Neural progenitor cell (in vitro differentiated cells): ENCODE measurements at regions not wholly inside any gene's neighbourhood (a gene's known extent, or its start where the extent isn't known, plus 50 kb on each side); places are given as distances from the start of the nearest gene placed in this dataset.

Source experiments
- DNase-seq: peaks from one replicate; pipeline ENCODE4 v3.0.0-alpha.2; 2016; ENCODE audit warnings: low spot score
- H2AFZ ChIP-seq: fragments of 200-600 bp; sonication (generic); replicated peaks from 2 replicates; pipeline ENCODE4 v1.6.1; 2016; ENCODE audit warnings: antibody characterized with exemption
- H3F3A ChIP-seq: fragments of 200-600 bp; sonication (generic); 2 replicates; pipeline ENCODE4 v1.6.1; 2016; ENCODE audit warnings: antibody characterized with exemption, low read depth
- H3K27ac ChIP-seq: fragments of 200-600 bp; sonication (generic); 2 replicates; pipeline ENCODE4 v1.5.1; 2016; ENCODE audit warnings: mild to moderate bottlenecking
- H3K27me3 ChIP-seq: fragments of 200-600 bp; sonication (generic); 2 replicates; pipeline ENCODE4 v1.6.1; 2016; ENCODE audit warnings: mild to moderate bottlenecking, moderate library complexity
- H3K36me3 ChIP-seq: fragments of 200-600 bp; sonication (generic); 2 replicates; pipeline ENCODE4 v1.5.1; 2016
- H3K4me1 ChIP-seq: fragments of 200-600 bp; sonication (generic); 2 replicates; pipeline ENCODE4 v1.6.1; 2016; ENCODE audit warnings: mixed run types
- H3K4me2 ChIP-seq: fragments of 200-600 bp; sonication (generic); 2 replicates; pipeline ENCODE4 v1.6.1; 2016
- H3K4me3 ChIP-seq: fragments of 200-600 bp; sonication (generic); 2 replicates; pipeline ENCODE4 v1.5.1; 2016
- H3K79me2 ChIP-seq: fragments of 200-600 bp; sonication (generic); 2 replicates; pipeline ENCODE4 v1.6.1; 2016; ENCODE audit warnings: low read depth
- H3K9ac ChIP-seq: fragments of 200-600 bp; sonication (generic); 2 replicates; pipeline ENCODE4 v1.6.1; 2016
- H3K9me3 ChIP-seq: fragments of 200-600 bp; sonication (generic); 2 replicates; pipeline ENCODE4 v1.5.1; 2016; ENCODE audit warnings: low read depth
- H4K20me1 ChIP-seq: fragments of 200-600 bp; sonication (generic); 2 replicates; pipeline ENCODE4 v1.6.1; 2016; ENCODE audit warnings: low read depth
- H3K27ac Mint-ChIP-seq: 3 replicates; pipeline ENCODE4 v1.8.0; 2021; ENCODE audit warnings: mixed read lengths
- H3K27me3 Mint-ChIP-seq: 2 replicates; pipeline ENCODE4 v1.8.0; 2022; ENCODE audit warnings: low read depth, mild to moderate bottlenecking, inconsistent platforms, moderate library complexity, mixed read lengths; ENCODE audit not compliant: insufficient read depth
- H3K36me3 Mint-ChIP-seq: 3 replicates; pipeline ENCODE4 v1.8.0; 2021; ENCODE audit warnings: mixed read lengths
- H3K4me1 Mint-ChIP-seq: 3 replicates; pipeline ENCODE4 v1.8.0; 2021; ENCODE audit warnings: mixed read lengths
- H3K4me3 Mint-ChIP-seq: 3 replicates; pipeline ENCODE4 v1.8.0; 2021; ENCODE audit warnings: mild to moderate bottlenecking, moderate library complexity, mixed read lengths
- H3K9me3 Mint-ChIP-seq: 3 replicates; pipeline ENCODE4 v1.8.0; 2020; ENCODE audit warnings: mixed read lengths
- CTCF ChIP-seq: fragments of 200-600 bp; sonication (generic); IDR thresholded peaks from 2 replicates; pipeline ENCODE4 v1.5.1; 2017; ENCODE audit warnings: antibody characterized with exemption, mild to moderate bottlenecking
- EZH2 ChIP-seq: fragments of 200-600 bp; sonication (generic); IDR thresholded peaks from 2 replicates; pipeline ENCODE4 v1.6.1; 2017; ENCODE audit warnings: antibody characterized with exemption, mild to moderate bottlenecking, moderate library complexity
- EZH2phosphoT487 ChIP-seq: fragments of 200-600 bp; sonication (generic); IDR thresholded peaks from 2 replicates; pipeline ENCODE4 v1.6.1; 2017; ENCODE audit warnings: antibody characterized with exemption

- Histone ChIP-seq H3K36me3 (no peaks in the 10 kb centered on the region), H3F3A (no peaks in the 10 kb centered on the region), H3K4me2 (no peak overlapping the region), H4K20me1 (no peaks in the 10 kb centered on the region), H3K4me1 (no peaks in the 10 kb centered on the region), H3K4me3 (no peak overlapping the region), H3K27ac (no peak overlapping the region), H3K9ac (no peak overlapping the region), H3K79me2 (no peaks in the 10 kb centered on the region), H3K27me3 (no peaks in the 10 kb centered on the region), H3K9me3 (no peaks in the 10 kb centered on the region), H2AFZ (no peak overlapping the region)
- Mint-ChIP-seq H3K27ac (no peak overlapping the region), H3K27me3 (no peaks in the 10 kb centered on the region), H3K36me3 (no peaks in the 10 kb centered on the region), H3K4me3 (no peak overlapping the region), H3K4me1 (no peaks in the 10 kb centered on the region), H3K9me3 (peaks cover 1% of the 10 kb centered on the region)
- no peak for TF ChIP-seq EZH2
- no peak for TF ChIP-seq CTCF
- TF ChIP-seq EZH2phosphoT487: no peak
- no peak for DNase-seq
These were observed 50.6 kb upstream of the L3MBTL4 start for GRCh38 chr18:6465281-6465680.

DNA sequence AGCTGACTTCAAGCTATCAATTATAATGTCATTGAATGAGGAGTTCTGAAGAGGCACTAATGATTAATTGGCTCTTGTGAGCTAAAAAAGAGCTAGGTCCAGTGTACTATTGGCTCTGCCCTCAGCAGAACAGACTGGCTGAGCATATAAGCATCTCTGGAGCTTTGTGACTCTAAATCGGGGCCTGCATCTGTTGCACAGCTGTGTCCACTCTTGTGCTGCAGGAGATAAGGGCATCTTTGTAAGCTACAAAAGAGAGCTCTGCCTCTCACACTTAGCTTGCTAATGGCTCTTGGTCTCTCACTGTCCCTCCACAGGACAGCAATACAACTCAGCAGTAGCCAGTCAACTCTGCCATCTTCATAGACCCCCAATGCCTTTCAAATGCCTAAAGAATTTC is 61.5 kb upstream of the L3MBTL4 start:
- H3K27me3 Mint-ChIP-seq: no peaks in the 10 kb centered on the region
- DNase-seq: no peak
- Histone ChIP-seq H3K4me1 (no peaks in the 10 kb centered on the region), H3F3A (no peaks in the 10 kb centered on the region), H3K4me2 (no peak overlapping the region), H3K79me2 (no peaks in the 10 kb centered on the region), H3K4me3 (no peak overlapping the region), H3K27ac (no peak overlapping the region), H3K9ac (no peak overlapping the region), H4K20me1 (no peaks in the 10 kb centered on the region), H2AFZ (no peak overlapping the region), H3K9me3 (no peaks in the 10 kb centered on the region), H3K27me3 (no peaks in the 10 kb centered on the region), H3K36me3 (no peaks in the 10 kb centered on the region)
- TF ChIP-seq EZH2 (no peak), CTCF (no peak), EZH2phosphoT487 (no peak)
- H3K9me3 Mint-ChIP-seq: no peaks in the 10 kb centered on the region
- H3K36me3 Mint-ChIP-seq: no peaks in the 10 kb centered on the region
- H3K4me1 Mint-ChIP-seq: no peaks in the 10 kb centered on the region
- H3K4me3 Mint-ChIP-seq: no peak overlapping the region
- no peak overlapping the region for H3K27ac Mint-ChIP-seq

- H3K27me3 ChIP-seq: no peaks in the 10 kb centered on the region
- H3K79me2 ChIP-seq: no peaks in the 10 kb centered on the region
- Mint-ChIP-seq H3K4me1 (no peaks in the 10 kb centered on the region), H3K27ac (no peak overlapping the region), H3K36me3 (no peaks in the 10 kb centered on the region), H3K9me3 (no peaks in the 10 kb centered on the region), H3K4me3 (no peak overlapping the region), H3K27me3 (no peaks in the 10 kb centered on the region)
- H2AFZ ChIP-seq: no peak overlapping the region
- no peak overlapping the region for H3K9ac ChIP-seq
- H3K36me3 ChIP-seq: no peaks in the 10 kb centered on the region
- H3K4me3 ChIP-seq: no peak overlapping the region
- no peaks in the 10 kb centered on the region for H4K20me1 ChIP-seq
- no peaks in the 10 kb centered on the region for H3K4me1 ChIP-seq
- no peak for TF ChIP-seq CTCF
- TF ChIP-seq EZH2phosphoT487: no peak
- no peak for TF ChIP-seq EZH2
- H3K9me3 ChIP-seq: no peaks in the 10 kb centered on the region
- H3K4me2 ChIP-seq: no peak overlapping the region
- no peak overlapping the region for H3K27ac ChIP-seq
- no peak for DNase-seq
- H3F3A ChIP-seq: no peaks in the 10 kb centered on the region
These were observed 62.2 kb upstream of the L3MBTL4 start for GRCh38 chr18:6476880-6477279.

- Histone ChIP-seq H2AFZ (no peak overlapping the region), H3K4me1 (no peaks in the 10 kb centered on the region), H3F3A (no peaks in the 10 kb centered on the region), H3K9me3 (no peaks in the 10 kb centered on the region), H3K27me3 (no peaks in the 10 kb centered on the region), H3K9ac (no peak overlapping the region), H3K36me3 (no peaks in the 10 kb centered on the region), H3K4me2 (no peak overlapping the region), H3K79me2 (no peaks in the 10 kb centered on the region), H3K4me3 (no peak overlapping the region), H4K20me1 (no peaks in the 10 kb centered on the region), H3K27ac (no peak overlapping the region)
- TF ChIP-seq EZH2phosphoT487: no peak
- no peak for TF ChIP-seq EZH2
- TF ChIP-seq CTCF: no peak
- Mint-ChIP-seq H3K9me3 (no peaks in the 10 kb centered on the region), H3K36me3 (no peaks in the 10 kb centered on the region), H3K27me3 (no peaks in the 10 kb centered on the region), H3K4me3 (no peak overlapping the region), H3K4me1 (peaks cover 4% of the 10 kb centered on the region), H3K27ac (no peak overlapping the region)
- no peak for DNase-seq
These were observed 63.4 kb upstream of the L3MBTL4 start for GRCh38 chr18:6478121-6478520.
